ENCODE measurements at regions not wholly inside any gene's neighbourhood (a gene's known extent, or its start where the extent isn't known, plus 50 kb on each side); places are given as distances from the start of the nearest gene placed in this dataset.
"Not testable (repeated sequence)": the region's sequence is repeated elsewhere in the genome, so short reads cannot be mapped to it uniquely, and the experiment has no call there.

DNA sequence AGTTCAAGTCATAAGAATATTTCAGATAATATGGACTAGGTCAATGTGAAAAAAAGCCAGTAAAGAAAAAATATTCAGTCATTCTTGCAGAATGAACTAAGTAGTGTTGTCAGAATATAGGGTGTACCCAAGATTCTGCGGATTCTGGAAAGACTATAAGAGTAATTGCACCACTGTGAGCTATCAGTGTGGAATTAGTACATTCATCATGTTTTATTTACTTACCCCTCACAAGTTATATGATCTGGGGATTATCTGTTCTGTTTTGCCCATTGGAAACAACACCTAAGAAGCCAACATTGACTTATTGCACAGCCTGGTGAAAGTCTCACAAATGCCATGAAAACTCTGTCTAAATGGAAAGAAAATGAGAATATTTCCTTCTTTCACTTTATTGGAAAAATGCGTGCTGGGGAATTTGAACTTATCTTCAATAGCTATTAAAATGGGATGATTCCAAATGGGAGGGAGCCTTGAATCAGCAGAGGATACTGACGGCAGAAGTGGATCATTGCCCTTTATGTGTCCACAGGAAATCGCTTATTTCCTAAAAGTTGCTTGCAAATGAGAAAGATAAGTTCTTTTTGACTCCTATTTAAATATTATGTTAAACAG, 563.3 kb upstream of the POM121L12 start:
- no peak for DNase-seq

DNA sequence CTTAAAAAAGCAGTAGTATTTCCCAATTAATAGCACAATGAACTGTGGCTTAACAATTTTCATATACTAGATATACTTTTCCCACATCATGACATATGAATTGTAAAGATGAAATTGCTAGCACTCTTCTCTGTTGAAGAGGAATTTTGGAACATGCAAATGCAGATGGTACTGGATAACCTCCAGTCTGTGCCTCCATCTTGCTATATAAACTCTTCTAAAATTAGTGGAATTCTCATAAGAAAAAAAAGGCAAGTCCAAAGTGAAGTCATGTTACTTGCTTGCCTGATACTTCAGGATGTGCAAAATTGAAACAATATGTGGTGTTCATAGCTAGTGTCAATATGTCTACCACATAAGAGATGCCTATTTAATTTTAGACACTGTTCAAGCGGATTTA, 570.2 kb upstream of the POM121L12 start:
- no peak for DNase-seq

DNA sequence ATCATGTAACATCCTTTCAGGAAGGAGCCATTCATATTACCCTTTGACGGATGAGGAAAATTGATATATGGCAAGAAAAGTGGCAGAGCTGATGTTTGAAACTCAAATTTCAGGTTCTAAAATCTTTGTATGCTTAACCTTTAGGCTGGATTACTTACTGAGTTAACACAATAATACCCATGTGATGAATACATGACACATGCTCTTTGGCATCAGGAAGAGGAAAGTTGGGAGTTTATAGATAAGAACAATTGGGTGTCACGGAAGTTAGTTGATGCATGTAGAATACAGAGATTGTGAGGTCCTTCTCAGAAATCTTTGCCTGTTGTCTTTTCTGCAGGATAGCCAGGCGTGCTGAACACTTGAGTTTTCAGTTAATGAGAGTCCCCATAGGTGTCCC, 572.1 kb upstream of the POM121L12 start:
- no peak for DNase-seq

- DNase-seq, result no peak
Measured at GRCh38 chr7:52462474-52462873, 573.0 kb upstream of the POM121L12 start.

DNA sequence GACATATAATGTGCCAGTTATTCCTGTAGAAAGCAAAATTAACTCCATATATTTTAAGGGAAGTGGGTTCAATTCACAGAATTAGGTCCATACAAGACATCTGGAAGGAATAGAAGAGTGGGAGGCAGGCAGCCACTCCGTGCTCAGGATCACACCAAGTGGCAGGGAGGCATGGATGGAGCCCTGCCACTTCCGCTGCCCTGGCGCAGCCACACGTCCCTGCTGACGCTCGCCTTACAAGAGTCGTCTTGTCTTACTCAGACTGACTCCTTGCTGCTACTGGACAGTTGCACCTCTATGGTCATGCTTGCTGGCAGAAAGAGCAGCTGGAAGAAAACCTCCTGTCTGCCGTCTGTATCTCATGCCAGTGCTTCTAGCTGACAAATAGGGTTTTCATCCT, 579.9 kb upstream of the POM121L12 start:
- no peak for DNase-seq

- DNase-seq, result no peak
Measured at GRCh38 chr7:52450816-52451215, 584.6 kb upstream of the POM121L12 start.

DNA sequence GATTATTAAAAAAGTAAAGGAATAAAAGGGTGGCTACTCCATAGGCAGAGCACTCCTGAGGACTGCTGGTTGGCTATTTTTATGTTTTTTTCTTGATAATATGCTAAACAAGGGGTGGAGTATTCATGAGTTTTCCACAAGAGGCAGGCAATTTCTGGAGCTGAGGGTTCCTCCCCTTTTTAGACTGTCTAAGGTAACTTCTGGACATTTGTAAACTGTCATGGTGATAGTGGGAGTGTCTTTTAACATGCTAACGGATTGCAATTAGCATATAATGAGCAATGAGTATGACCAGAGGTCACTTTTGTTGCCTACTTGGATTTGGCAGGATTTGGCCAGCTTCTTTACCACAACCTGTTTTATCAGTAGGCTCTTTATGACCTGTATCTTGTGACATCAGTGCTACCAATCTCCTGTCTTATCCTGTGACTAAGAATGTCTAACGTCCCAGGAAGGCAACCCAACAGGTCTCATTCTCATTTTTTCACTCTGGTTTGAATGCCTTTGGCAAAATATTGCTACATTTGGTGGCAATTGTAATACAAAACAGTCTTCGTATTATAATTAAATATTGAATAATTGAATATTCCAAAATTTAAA, 587.8 kb upstream of the POM121L12 start:
- no peak for DNase-seq

DNA sequence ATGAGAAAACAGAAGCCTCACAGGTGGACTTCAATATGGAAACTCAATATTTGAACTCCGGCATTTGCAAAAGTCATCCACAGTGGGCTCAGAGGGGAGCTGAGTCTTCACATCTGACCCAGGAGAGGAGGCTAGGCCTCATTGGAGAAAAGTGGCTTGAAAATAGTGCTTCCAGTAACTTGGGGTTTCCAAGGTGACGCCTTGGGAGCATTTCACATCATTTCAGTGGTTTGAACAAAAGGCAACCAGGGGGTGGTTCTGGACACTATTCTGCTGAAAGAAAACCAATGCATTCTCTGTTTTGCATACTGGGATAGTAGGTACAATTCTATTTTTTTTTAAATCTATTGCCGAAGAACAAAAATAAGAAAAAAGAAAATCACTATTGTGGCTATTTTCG, 599.2 kb upstream of the POM121L12 start:
- no peak for DNase-seq

- DNase-seq, result no peak
Measured at GRCh38 chr7:52431082-52431815, 604.2 kb upstream of the POM121L12 start.

DNA sequence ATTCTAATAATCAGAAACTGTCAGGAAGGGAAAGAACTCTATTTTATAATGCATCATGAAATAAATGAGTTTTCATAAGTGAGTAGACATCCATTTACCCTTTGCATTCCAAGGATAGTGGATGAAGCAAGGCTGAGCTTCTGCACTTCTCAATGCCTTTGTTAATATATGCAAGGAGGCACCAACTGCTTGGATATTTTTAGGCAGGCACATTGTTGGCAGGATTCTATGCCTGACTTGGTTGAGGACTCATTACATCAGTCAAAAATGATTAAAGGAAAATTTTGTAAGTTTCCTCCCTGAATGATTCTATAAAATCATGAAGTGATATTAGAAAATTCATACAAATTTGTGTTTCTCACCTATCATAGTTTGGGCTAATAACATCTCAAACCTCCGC, 612.2 kb upstream of the POM121L12 start:
- no peak for DNase-seq

GRCh38 chr7:52413051-52413450, 622.4 kb upstream of the POM121L12 start:
- no peak for DNase-seq

DNA sequence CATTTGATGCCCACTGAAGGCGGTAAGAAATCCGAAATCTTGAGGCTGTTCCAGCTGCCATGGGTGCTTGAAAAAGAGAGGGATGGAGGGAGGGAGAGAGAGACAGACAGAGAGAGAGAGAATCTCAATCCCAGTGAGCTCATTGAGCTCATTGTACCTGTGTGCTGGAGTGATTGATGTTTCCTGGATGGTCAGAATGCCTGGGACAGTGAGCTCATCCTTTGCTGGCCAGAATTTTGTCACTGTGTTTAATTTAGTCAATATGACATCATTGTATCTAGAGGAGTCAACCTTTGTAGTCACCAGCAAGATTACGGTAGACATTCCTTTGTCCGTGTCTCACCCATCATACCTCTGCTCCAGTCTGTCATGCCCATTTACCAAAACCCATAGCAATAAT, 625.4 kb upstream of the POM121L12 start:
- DNase-seq, result no peak

- no peak for DNase-seq
Measured at GRCh38 chr7:52406808-52407207, 628.6 kb upstream of the POM121L12 start.

DNA sequence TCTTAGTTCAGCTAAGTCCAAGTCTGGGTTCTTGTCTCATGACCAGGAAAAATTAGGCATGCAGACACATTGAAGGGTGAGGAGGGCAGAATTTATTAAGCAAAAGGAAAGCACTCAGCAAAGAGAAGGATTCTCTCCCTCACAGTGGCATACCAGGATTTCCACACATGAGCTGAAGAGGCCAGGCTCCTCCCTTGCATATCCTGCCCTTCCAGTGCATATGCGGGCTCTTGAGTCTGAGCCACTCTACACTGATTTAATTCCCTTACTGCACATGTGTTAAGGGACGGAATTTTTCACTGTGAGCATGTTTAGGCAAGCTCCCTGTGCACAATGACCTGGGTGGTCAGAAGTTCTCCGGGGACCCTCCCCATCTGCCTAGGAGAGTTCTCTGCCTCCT, 652.7 kb upstream of the POM121L12 start:
- no peak for DNase-seq

DNA sequence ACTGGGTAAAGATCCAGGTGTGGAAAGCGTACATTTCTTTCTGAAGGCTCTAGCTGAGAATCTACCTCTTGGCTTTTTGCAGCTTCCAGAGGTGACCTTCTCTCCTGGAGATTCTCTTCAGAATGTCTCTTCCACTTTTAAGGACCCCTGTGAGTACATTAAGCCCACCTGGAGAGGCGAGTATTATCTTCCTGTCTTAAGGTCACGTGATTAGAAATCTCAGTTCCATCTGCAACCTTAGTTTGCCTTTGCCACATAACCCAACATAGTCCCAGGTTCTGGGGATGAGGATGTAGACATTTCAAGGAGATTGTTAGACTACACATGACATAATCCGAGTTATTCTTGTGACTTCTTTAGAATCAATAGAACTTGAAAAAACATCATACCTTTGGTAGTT, 665.5 kb upstream of the POM121L12 start:
- DNase-seq, result no peak

- no peak for DNase-seq
Measured at GRCh38 chr7:52365349-52365748, 670.1 kb upstream of the POM121L12 start.

DNA sequence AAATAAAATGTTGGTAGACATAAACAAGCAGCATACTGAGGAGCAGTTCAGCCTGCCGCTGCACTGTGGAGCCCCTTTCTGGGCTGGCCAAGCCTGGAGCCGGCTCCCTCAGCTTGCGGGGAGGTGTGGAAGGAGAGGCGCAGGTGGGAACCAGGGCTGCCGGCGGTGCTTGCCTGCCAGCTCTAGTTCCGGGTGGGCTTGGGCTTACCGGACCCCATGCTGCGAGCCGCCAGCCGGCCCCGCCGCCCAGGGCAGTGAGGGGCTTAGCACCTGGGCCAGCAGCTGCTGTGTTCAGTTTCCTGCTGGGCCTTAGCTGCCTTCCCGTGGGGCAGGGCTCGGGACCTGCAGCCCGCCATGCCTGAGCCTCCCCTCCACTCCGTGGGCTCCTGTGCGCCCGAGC, 672.9 kb upstream of the POM121L12 start:
- no peak for DNase-seq

GRCh38 chr7:52360541-52360940, 674.9 kb upstream of the POM121L12 start:
- DNase-seq, result no peak

DNA sequence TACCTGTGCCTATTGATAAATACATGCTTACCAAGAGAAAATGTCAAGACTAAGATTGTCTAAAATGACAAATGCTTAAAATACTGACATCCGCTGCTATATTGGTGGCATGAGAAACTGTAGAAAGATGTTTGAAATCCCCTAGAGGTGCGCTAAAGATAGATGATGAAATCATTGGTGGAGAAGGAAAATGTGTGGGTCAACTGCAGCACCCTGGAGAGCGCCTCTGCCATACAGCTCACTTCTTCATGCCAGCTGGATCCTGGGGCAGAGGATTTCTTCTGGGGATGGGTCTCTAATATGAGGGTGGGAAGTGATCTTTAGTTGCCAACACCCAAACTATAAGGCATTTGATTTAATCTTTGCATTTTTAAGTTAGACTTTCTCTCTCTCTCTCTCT, 680.4 kb upstream of the POM121L12 start:
- DNase-seq, result no peak

GRCh38 chr7:52352013-52352981, 683.1 kb upstream of the POM121L12 start:
- DNase-seq, result no peak

GRCh38 chr7:52344015-52344414, 691.4 kb upstream of the POM121L12 start:
- DNase-seq, result no peak

DNA sequence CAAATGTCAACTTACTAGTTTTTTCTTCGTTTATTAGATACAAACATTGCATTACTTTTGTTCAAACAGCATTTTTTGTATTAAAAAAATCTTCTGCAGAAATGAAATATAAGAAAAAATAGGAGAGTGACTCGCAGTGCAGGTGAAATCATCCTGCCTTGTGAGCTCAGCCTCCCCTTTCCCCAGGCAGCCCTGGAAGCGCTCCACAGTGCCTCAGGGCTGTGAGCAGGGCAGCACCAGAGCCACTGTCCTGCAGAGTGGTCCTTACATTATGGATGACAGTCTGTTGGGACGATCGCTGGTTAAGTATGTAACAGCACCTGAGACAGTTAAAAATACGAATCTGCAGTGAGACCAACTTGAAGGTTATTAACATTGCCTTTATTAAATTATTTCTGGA, 695.4 kb upstream of the POM121L12 start:
- no peak for DNase-seq

DNA sequence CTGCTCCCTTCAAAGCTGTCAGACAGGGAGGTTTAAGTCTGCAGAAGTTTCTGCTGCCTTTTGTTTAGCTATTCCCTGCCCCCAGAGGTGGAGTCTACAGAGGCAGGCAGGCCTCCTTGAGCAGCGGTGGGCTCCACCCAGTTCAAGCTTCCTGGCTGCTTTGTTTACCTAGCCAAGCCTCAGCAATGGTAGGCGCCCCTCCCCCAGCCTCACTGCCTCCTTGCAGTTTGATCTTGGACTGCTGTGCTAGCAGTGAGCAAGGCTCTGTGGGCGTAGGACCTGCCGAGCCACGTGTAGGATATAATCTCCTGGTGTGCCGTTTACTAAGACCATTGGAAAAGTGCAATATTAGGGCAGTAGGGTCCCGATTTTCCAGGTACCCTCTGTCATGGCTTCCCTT, 707.1 kb upstream of the POM121L12 start:
- DNase-seq, result not testable (repeated sequence)
